GM12878 (cell line): ENCODE measurements at regions not wholly inside any gene's neighbourhood (a gene's known extent, or its start where the extent isn't known, plus 50 kb on each side); places are given as distances from the start of the nearest gene placed in this dataset.

Source experiments
- ASH2L ChIP-seq: fragments of 300-600, 200-600 bp; sonication (generic); IDR thresholded peaks from 2 replicates; pipeline ENCODE4 v1.6.1; 2017; ENCODE audit warnings: low read depth, mild to moderate bottlenecking, borderline replicate concordance
- CUX1 ChIP-seq: IDR thresholded peaks from 2 replicates; pipeline ENCODE4 v1.6.1; 2012; ENCODE audit warnings: improper control_type of control experiment, low read depth, low read length; ENCODE audit not compliant: insufficient replicate concordance
- KAT2A ChIP-seq: conservative IDR thresholded peaks from 2 replicates; pipeline ENCODE4 v1.6.1; 2011; ENCODE audit warnings: low read depth, low read length; ENCODE audit not compliant: control insufficient read depth
- NFXL1 ChIP-seq: fragments of 450-650 bp; IDR thresholded peaks from 2 replicates; pipeline ENCODE4 v1.6.1; 2017; ENCODE audit warnings: antibody characterized with exemption, mild to moderate bottlenecking, borderline replicate concordance
- NR2C2 ChIP-seq: IDR thresholded peaks from 2 replicates; pipeline ENCODE4 v1.6.1; 2011; ENCODE audit warnings: borderline replicate concordance, low read depth; ENCODE audit not compliant: control insufficient read depth, insufficient read length
- PAX5 ChIP-seq: IDR thresholded peaks from 2 replicates; pipeline ENCODE4 v1.6.1; 2011; ENCODE audit warnings: low read depth, low read length, borderline replicate concordance
- POLR2A ChIP-seq: IDR thresholded peaks from 2 replicates; pipeline ENCODE4 v1.6.1; 2011; ENCODE audit warnings: low read depth, mild to moderate bottlenecking, low read length
- RCOR1 ChIP-seq: conservative IDR thresholded peaks from 2 replicates; pipeline ENCODE4 v1.6.1; 2012; ENCODE audit warnings: low read depth, low read length, improper control_type of control experiment
- TARDBP ChIP-seq: IDR thresholded peaks from 2 replicates; pipeline ENCODE4 v1.6.1; 2016; ENCODE audit warnings: borderline replicate concordance
- ZNF207 ChIP-seq: fragments of 450-650 bp; IDR thresholded peaks from 2 replicates; pipeline ENCODE4 v1.6.1; 2014; ENCODE audit warnings: antibody characterized with exemption, mild to moderate bottlenecking, borderline replicate concordance
- ZNF384 ChIP-seq: IDR thresholded peaks from 2 replicates; pipeline ENCODE4 v1.6.1; 2012; ENCODE audit warnings: low read depth, mild to moderate bottlenecking, low read length, improper control_type of control experiment, borderline replicate concordance
- TF ChIP-seq, protein P1 (sequence below): fragments of 450-650 bp; formaldehyde crosslinking; IDR thresholded peaks from 2 replicates; pipeline ENCODE4 v1.4.0; 2020; ENCODE audit warnings: mild to moderate bottlenecking, moderate library complexity
- TF ChIP-seq, protein P2 (sequence below): fragments of 450-650 bp; IDR thresholded peaks from 2 replicates; pipeline ENCODE4 v1.6.1; 2018; ENCODE audit warnings: borderline replicate concordance, mild to moderate bottlenecking; ENCODE audit not compliant: partially characterized antibody

- TF ChIP-seq PAX5 (no peak), POLR2A (no peak), TARDBP (no peak), ZNF384 (no peak), ZNF207 (no peak), KAT2A (no peak), NR2C2 (no peak), RCOR1 (no peak), CUX1 (no peak), ASH2L (no peak), NFXL1 (no peak)
- TF ChIP-seq, protein P1, sequence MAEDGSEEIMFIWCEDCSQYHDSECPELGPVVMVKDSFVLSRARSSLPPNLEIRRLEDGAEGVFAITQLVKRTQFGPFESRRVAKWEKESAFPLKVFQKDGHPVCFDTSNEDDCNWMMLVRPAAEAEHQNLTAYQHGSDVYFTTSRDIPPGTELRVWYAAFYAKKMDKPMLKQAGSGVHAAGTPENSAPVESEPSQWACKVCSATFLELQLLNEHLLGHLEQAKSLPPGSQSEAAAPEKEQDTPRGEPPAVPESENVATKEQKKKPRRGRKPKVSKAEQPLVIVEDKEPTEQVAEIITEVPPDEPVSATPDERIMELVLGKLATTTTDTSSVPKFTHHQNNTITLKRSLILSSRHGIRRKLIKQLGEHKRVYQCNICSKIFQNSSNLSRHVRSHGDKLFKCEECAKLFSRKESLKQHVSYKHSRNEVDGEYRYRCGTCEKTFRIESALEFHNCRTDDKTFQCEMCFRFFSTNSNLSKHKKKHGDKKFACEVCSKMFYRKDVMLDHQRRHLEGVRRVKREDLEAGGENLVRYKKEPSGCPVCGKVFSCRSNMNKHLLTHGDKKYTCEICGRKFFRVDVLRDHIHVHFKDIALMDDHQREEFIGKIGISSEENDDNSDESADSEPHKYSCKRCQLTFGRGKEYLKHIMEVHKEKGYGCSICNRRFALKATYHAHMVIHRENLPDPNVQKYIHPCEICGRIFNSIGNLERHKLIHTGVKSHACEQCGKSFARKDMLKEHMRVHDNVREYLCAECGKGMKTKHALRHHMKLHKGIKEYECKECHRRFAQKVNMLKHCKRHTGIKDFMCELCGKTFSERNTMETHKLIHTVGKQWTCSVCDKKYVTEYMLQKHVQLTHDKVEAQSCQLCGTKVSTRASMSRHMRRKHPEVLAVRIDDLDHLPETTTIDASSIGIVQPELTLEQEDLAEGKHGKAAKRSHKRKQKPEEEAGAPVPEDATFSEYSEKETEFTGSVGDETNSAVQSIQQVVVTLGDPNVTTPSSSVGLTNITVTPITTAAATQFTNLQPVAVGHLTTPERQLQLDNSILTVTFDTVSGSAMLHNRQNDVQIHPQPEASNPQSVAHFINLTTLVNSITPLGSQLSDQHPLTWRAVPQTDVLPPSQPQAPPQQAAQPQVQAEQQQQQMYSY = no peak
- TF ChIP-seq, protein P2, sequence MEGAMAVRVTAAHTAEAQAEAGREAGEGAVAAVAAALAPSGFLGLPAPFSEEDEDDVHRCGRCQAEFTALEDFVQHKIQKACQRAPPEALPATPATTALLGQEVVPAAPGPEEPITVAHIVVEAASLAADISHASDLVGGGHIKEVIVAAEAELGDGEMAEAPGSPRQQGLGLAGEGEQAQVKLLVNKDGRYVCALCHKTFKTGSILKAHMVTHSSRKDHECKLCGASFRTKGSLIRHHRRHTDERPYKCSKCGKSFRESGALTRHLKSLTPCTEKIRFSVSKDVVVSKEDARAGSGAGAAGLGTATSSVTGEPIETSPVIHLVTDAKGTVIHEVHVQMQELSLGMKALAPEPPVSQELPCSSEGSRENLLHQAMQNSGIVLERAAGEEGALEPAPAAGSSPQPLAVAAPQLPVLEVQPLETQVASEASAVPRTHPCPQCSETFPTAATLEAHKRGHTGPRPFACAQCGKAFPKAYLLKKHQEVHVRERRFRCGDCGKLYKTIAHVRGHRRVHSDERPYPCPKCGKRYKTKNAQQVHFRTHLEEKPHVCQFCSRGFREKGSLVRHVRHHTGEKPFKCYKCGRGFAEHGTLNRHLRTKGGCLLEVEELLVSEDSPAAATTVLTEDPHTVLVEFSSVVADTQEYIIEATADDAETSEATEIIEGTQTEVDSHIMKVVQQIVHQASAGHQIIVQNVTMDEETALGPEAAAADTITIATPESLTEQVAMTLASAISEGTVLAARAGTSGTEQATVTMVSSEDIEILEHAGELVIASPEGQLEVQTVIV = no peak
These were observed 151.7 kb upstream of the PTPRD start (continued) for GRCh38 chr9:10764481-10764880.
